Activated T-cell treated with anti-CD3 and anti-CD28 coated beads, Interleukin-2, amount 50 U/mL, for 4 hours (primary cell): ENCODE measurements at regions not wholly inside any gene's neighbourhood (a gene's known extent, or its start where the extent isn't known, plus 50 kb on each side); places are given as distances from the start of the nearest gene placed in this dataset.

Experiments
- ATAC-seq, 2 donors: fragments of 200-7000 bp; cut with Tn5 transposase; one replicate each; pipeline ENCODE4 v1.10.0; 2021
- DNase-seq: peaks from one replicate; pipeline ENCODE4 v3.0.0-alpha.2; 2020
- H3K27me3 Mint-ChIP-seq: one replicate; pipeline ENCODE4 v1.8.0; 2021; ENCODE audit warnings: low read depth, mixed read lengths
- H3K36me3 Mint-ChIP-seq: one replicate; pipeline ENCODE4 v1.8.0; 2022; ENCODE audit warnings: mixed read lengths; ENCODE audit not compliant: insufficient read depth
- H3K4me1 Mint-ChIP-seq: one replicate; pipeline ENCODE4 v1.8.0; 2021; ENCODE audit warnings: low read depth, mixed read lengths
- H3K4me3 Mint-ChIP-seq: one replicate; pipeline ENCODE4 v1.8.0; 2021; ENCODE audit warnings: mild to moderate bottlenecking, moderate library complexity, mixed read lengths
- H3K9me3 Mint-ChIP-seq: one replicate; pipeline ENCODE4 v1.8.0; 2021; ENCODE audit warnings: mixed read lengths

DNA sequence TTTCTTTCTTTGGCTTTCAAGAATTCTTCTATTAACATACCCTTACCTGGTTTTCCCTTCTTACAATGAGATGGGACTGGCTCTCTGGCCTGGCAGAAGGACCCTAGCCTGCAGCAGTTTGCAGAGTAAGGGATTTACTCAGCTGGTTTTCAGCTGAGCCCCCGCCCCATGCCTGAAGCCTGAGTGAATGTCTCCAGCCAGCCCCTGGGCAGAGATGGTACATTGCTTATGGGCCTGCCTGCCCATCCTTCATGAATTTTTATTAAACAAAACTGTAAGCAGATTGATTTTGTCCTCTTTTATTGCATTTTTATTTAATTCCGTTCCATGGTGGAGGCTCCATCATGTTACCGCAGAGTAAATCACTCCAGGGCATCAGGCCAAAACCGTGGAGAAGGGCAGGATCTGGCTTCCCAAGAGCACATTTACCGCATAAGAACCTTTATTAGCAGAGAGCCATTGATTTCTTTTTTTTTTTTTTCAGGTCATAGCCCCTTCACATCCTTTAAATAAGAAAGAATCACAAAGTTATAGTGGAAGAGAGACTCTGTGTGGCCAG is 316.2 kb downstream of the DHX35 start:
- H3K4me1 Mint-ChIP-seq: no peaks in the 10 kb centered on the region
- DNase-seq (no peak), ATAC-seq (no peak)
- H3K9me3 Mint-ChIP-seq: peaks cover 5% of the 10 kb centered on the region
- H3K36me3 Mint-ChIP-seq: no peaks in the 10 kb centered on the region
- H3K27me3 Mint-ChIP-seq: peaks cover 9% of the 10 kb centered on the region
- no peak overlapping the region for H3K4me3 Mint-ChIP-seq

DNA sequence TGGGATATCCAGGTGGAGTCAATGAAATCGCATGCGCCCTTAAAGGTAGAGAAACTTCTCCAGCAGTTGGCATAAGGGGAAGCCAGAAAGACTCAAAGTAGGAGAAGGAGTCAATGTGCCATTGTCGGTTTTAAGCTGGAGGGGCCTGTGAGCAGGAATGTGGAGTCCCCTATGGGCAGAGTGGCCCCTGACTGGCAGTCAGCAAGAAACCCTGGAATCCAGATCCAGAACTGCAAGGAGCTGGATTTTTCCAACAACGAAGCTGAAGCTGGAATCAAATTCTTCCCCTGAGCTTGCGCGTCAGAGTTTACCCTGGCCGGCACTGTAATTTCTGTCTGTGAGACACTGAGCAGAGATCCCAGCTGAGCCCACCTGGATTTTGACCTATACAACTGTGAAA is 315.0 kb downstream of the DHX35 start:
- ATAC-seq: no peak
- Mint-ChIP-seq H3K4me1 (no peaks in the 10 kb centered on the region), H3K9me3 (peaks cover 5% of the 10 kb centered on the region), H3K27me3 (peaks cover 3% of the 10 kb centered on the region), H3K4me3 (no peak overlapping the region), H3K36me3 (no peaks in the 10 kb centered on the region)
- DNase-seq: no peak

GRCh38 chr20:39270837-39271604 is 308.9 kb downstream of the DHX35 start:
- no peaks in the 10 kb centered on the region for H3K27me3 Mint-ChIP-seq
- H3K9me3 Mint-ChIP-seq: no peaks in the 10 kb centered on the region
- H3K4me3 Mint-ChIP-seq: no peak overlapping the region
- no peak for ATAC-seq
- H3K36me3 Mint-ChIP-seq: no peaks in the 10 kb centered on the region
- H3K4me1 Mint-ChIP-seq: no peaks in the 10 kb centered on the region
- no peak for DNase-seq

DNA sequence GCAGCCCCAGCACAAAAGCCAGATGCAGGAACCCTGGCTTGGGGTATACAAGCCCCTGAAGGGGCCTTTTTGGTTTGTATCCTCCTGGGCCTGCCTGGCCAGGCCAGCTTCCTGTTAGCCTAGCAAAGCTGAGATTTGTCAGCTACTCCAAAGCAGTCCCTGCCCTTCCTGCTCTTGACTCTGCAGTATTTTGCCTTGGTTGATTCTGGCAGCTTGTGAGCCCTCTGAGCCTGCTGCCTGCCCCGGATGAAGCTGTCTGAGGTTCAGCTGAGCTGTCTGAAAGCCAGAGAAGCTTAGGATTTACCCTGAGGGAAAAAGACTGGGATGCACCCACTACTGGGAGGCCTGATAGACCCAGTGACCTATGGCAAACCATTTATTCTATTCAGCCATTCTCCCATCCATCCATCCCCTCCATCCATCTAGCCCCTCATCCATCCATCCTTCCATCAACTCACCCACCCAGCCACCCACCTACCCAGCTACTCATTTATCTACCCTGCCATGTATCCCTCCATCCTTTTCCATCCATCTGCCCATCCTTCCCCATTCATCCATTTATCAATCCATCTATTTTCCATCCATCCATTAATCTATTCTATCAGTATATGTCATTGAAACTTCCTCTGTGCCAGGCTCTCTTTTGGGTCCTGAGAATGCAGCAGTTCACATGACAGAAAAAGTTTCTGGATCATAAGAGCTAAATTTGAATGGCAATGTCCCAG is 307.5 kb downstream of the DHX35 start:
- no peak overlapping the region for H3K4me3 Mint-ChIP-seq
- ATAC-seq (no peak), DNase-seq (no peak)
- H3K36me3 Mint-ChIP-seq: no peaks in the 10 kb centered on the region
- H3K27me3 Mint-ChIP-seq: no peaks in the 10 kb centered on the region
- no peaks in the 10 kb centered on the region for H3K4me1 Mint-ChIP-seq
- no peaks in the 10 kb centered on the region for H3K9me3 Mint-ChIP-seq

DNA sequence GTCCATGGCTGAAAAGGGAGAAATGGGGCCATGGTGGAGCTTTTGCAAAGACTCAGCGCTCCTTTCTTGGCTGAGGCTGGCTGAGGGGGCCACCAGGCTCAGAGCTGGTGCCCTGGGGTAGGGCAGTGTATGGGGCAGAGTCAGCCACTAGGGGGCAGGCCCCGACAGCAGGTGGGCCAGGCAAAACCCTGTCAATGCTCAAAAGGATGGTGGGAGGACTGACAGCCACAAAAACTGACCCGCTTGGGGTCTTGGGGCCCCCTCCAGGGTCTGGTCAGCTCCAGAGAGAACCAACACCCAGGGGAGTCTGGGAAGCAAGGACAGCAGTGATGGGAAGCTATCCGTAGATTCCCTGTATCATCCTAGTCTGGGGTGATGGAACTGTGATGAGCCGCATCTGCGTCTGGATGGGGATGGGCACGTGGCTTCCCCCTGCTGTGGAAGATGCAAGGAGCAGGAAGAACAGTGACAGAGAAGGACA is 306.9 kb downstream of the DHX35 start:
- H3K36me3 Mint-ChIP-seq: no peaks in the 10 kb centered on the region
- H3K4me3 Mint-ChIP-seq: no peak overlapping the region
- ATAC-seq: peak in 1 of 2 donors; percentile 51
- H3K4me1 Mint-ChIP-seq: no peaks in the 10 kb centered on the region
- H3K9me3 Mint-ChIP-seq: no peaks in the 10 kb centered on the region
- DNase-seq: no peak
- H3K27me3 Mint-ChIP-seq: no peaks in the 10 kb centered on the region

- no peaks in the 10 kb centered on the region for H3K27me3 Mint-ChIP-seq
- ATAC-seq (no peak), DNase-seq (no peak)
- H3K4me1 Mint-ChIP-seq: no peaks in the 10 kb centered on the region
- H3K9me3 Mint-ChIP-seq: no peaks in the 10 kb centered on the region
- H3K36me3 Mint-ChIP-seq: no peaks in the 10 kb centered on the region
- no peak overlapping the region for H3K4me3 Mint-ChIP-seq
Measured at GRCh38 chr20:39268491-39268951, 306.4 kb downstream of the DHX35 start.

- DNase-seq (no peak), ATAC-seq (no peak)
- Mint-ChIP-seq H3K9me3 (no peaks in the 10 kb centered on the region), H3K27me3 (no peaks in the 10 kb centered on the region), H3K4me1 (no peaks in the 10 kb centered on the region), H3K36me3 (no peaks in the 10 kb centered on the region), H3K4me3 (no peak overlapping the region)
Measured at GRCh38 chr20:39266989-39267388, 304.8 kb downstream of the DHX35 start.

- Mint-ChIP-seq H3K9me3 (no peaks in the 10 kb centered on the region), H3K4me1 (no peaks in the 10 kb centered on the region), H3K27me3 (no peaks in the 10 kb centered on the region), H3K4me3 (no peak overlapping the region), H3K36me3 (no peaks in the 10 kb centered on the region)
- ATAC-seq (peak; percentile 41 to 48), DNase-seq (no peak)
Measured at GRCh38 chr20:39264506-39265172, 302.5 kb downstream of the DHX35 start.

DNA sequence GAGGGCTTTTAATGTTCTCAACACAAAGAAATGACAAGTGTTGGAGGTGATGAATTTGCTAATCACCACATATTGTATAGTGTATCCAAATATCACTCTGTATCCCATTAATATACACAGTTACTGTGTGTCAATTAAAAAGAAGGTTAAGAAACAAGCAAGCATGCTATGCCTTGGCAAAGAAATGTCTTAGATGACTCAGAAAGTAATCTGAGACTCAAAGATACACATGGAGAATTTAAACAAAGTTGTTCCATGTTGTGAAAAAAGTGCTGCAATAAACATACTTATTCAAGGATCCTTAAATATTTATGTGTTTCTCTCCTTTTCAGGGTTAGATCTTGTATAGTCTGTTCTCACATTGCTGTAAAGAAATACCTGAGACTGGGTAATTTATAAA is 300.9 kb downstream of the DHX35 start:
- ATAC-seq (no peak), DNase-seq (no peak)
- Mint-ChIP-seq H3K36me3 (no peaks in the 10 kb centered on the region), H3K27me3 (peaks cover 1% of the 10 kb centered on the region), H3K4me1 (no peaks in the 10 kb centered on the region), H3K9me3 (no peaks in the 10 kb centered on the region), H3K4me3 (no peak overlapping the region)

- Mint-ChIP-seq H3K4me1 (no peaks in the 10 kb centered on the region), H3K4me3 (no peak overlapping the region), H3K27me3 (peaks cover 2% of the 10 kb centered on the region), H3K36me3 (no peaks in the 10 kb centered on the region), H3K9me3 (no peaks in the 10 kb centered on the region)
- ATAC-seq (no peak), DNase-seq (no peak)
Measured at GRCh38 chr20:39259808-39260207, 297.7 kb downstream of the DHX35 start.

GRCh38 chr20:39259010-39259803 is 297.1 kb downstream of the DHX35 start:
- Mint-ChIP-seq H3K4me1 (no peaks in the 10 kb centered on the region), H3K4me3 (no peak overlapping the region), H3K9me3 (no peaks in the 10 kb centered on the region), H3K27me3 (peaks cover 2% of the 10 kb centered on the region), H3K36me3 (no peaks in the 10 kb centered on the region)
- DNase-seq: no peak
- no peak for ATAC-seq

DNA sequence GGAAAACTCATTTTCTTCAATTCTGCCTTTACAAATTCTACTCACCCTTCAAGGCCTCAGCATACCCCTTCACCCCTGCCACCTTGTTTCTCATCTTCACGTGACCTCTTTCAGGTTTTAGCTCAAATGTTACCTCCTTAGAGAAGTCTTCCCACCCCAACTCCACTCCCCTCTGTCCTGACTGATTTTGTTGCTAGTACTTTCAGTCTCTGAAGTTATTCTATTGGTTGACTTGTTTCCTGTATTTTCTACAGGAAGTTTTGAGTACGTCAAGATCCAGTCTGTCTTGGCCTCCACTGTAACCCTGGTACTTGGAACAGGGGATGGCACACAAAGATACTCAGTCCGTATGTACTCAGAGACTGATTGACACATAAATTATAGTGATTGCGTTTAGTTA is 296.1 kb downstream of the DHX35 start:
- no peaks in the 10 kb centered on the region for H3K36me3 Mint-ChIP-seq

DNA sequence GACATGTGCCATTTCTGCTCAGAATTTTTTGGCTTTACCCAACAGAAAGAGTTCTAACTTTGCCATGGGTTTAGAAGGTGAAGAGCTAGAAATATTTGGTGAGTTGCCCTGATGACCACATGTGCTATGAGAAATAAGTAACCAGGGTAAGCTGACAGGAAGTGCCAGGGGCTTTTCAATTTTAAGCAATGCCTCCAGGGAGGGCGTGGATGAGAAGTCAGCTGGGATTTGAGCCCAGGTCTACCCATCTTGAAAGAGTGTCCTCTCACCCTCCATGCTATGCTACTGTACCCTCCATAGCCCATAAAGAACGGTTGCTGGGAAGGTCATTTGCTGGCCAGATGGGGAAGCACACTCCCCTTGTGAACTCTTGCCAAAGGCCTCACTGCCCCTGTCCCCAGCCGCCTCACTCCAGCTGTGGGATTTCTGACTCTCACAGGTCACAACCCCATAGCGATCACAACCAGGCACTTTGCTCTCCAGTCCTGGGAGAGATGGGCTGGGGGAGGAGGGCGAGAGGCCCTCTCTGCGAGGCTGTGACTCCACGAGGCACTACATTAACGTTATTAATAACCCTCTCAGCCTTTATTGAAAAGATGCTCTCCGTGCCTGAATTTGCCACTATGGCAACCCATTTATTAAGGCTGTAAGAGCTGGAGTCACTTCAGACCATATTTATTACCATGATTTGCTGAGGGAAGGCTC is 291.1 kb downstream of the DHX35 start:
- Mint-ChIP-seq H3K9me3 (no peaks in the 10 kb centered on the region), H3K4me1 (no peaks in the 10 kb centered on the region), H3K27me3 (peaks cover 5% of the 10 kb centered on the region), H3K36me3 (no peaks in the 10 kb centered on the region), H3K4me3 (no peak overlapping the region)
- ATAC-seq: no peak
- DNase-seq: no peak

More for the DNA sequence above, 296.1 kb downstream of the DHX35 start:
- DNase-seq: no peak
- Mint-ChIP-seq H3K27me3 (peaks cover 2% of the 10 kb centered on the region), H3K9me3 (no peaks in the 10 kb centered on the region), H3K4me1 (no peaks in the 10 kb centered on the region), H3K4me3 (no peak overlapping the region)
- ATAC-seq: no peak
